SHP77 (cell line): ENCODE measurements at regions not wholly inside any gene's neighbourhood (a gene's known extent, or its start where the extent isn't known, plus 50 kb on each side); places are given as distances from the start of the nearest gene placed in this dataset.
A peak's percentile ranks its signal among the peaks of the same experiment; 100 is the strongest.

Source experiments
- DNase-seq, 2 experiments: peaks; one replicate each; lab custom pipeline; 2025; lab: John Stamatoyannopoulos, UW

DNA sequence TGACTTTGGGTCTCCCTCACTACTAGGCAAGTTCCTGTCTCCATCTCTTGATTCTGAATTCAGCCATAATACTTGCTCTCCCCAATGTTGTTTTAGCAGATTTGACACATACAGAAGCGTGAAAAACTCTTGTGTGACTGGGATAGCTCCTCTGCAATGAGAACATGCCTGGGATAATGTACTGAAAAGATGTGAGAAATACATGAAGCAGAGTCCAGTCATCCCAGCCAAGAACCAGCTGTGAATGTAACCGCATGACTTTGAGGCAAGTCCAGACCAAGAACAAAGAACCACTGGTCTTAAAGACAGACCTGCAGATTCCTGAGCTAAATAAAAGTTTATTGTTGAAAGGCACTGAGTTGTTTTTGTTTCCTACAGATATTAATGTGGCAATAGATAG, 135.0 kb downstream of the NMUR2 start:
- no peak for DNase-seq

DNA sequence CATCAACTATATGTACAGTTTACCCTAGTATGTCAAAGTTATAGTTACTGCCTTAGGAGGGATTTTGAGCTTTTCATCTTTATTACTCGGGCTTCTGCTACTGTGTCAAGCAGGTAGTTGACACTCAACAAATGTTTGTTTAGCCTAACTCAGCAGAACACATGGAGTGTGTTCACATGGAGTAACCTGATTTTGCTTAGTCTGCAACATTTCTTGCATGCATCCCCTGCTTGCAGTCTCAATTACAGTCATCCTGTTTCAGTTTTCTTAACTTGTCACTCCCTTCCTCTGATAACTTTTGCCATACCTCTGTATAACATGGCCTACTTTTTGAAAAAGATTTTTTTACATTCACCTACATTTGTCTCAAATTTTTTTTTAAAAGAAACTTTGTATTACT, 135.5 kb downstream of the NMUR2 start:
- no peak for DNase-seq

DNA sequence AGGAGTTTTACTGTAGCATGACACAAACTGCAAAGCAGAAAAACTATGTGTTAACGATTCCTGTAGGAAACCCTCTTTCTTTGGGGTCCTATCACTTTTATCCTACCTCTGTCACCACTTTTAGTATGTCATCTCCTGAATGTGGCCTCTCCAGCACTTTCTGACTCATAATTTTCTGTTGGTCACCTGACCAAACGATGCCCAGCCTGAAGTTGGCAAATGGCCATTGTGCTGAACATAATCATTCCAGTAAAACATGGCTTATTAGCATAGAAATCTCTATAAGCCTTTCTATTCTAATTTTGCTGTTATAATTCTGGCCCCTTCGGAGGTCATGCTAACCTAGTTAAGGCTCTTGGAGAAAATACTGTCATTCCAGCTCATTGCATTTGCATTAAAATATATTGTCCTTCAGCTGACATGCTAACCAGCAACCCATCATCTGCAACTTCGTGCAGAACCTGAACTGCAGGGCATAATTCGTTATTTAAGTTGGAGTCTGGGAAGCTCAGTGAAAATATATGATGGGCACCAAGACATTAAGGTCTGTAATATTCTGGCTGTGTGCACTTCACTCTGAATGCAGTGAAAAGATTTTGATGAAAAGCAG, 140.3 kb downstream of the NMUR2 start:
- DNase-seq, result no peak

DNA sequence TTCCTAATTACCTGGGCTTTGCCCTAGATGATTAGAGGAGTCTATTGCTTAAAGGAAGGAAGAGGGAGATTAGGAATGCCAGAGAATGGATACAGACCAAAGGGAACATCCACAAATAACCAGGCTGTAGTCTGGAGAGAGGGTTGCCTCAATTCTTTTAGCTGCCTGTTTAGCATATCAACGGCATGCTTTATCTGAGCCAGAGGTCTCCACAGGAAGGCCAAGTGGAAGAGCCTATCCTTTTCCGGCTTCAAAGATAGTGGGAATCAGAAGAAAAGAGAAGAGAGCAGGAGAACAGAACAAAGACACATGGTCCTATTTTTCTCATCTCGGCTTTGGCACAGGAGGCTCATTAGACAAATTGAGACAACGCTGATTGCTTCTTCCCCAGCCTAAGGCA, 142.4 kb downstream of the NMUR2 start:
- DNase-seq, result no peak

DNA sequence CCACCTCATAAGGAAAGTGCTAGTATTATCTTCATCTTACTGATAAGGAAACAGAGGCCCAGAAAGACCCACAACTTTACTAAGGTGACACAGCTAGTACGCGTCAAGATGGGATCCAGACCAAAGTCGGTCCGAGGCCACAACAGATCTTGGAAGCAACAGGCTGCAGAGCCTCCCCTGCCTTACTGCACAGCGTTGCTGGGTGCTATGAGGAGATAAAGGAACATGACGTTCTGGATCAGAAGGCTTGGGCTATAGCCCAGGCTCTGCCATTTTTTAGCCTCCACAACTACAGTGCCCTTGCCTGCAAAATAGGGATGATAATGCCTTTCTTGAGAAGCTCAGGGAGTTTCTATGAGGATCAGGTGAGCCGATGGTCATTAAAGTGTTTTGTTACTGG, 144.1 kb downstream of the NMUR2 start:
- DNase-seq, result no peak

GRCh38 chr5:152259702-152260101, 145.4 kb downstream of the NMUR2 start:
- no peak for DNase-seq

DNA sequence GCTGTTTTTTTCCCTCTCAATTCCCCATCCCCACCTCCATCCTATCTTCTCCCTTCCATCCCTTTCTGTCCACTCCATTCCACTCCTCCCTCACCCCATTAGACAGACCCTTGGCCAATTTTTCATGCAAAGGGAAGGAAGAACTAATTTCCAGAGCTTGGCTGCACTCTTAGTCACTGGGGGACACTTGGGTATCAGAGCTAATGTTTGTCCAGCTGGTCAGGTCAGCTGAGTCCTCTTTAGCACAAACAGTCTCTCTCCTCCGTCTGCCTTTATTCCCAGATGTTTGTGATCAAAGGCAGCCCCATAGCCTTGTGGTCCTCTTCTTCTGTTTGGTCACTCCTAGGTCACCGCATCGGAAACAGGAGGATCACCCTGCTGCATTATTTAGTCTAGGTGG, 148.5 kb downstream of the NMUR2 start:
- DNase-seq, result peak; percentile 55 to 58

GRCh38 chr5:152255411-152255810, 149.7 kb downstream of the NMUR2 start:
- DNase-seq, result no peak

DNA sequence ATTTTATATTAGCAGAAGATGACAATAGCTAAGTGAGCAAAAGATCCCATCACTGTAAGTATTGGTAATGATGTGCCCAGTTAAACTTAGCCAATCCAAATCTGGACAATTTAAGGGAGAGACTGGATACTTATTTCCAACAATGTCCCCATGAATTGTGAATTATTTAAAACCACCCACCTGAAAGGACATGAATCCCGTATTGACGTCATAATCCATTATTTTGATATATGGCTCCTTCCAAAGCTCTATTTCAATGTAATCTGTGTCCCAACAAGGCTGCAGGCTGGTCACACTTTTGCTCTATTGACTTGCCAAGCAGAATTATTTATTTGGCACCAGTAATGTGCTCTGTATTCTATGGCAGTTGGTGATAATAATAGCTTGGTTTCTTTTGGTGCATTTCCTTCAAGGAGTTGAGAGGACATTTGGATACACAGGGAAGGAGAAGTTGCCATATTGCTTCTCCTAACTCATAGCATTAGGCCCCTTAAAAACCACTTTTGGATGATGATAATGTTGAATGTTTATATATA, 157.2 kb downstream of the NMUR2 start:
- DNase-seq, result no peak

- no peak for DNase-seq
Observed at GRCh38 chr5:152246401-152246800, 158.7 kb downstream of the NMUR2 start.

- no peak for DNase-seq
Observed at GRCh38 chr5:152237531-152237930, 167.5 kb downstream of the NMUR2 start.

DNA sequence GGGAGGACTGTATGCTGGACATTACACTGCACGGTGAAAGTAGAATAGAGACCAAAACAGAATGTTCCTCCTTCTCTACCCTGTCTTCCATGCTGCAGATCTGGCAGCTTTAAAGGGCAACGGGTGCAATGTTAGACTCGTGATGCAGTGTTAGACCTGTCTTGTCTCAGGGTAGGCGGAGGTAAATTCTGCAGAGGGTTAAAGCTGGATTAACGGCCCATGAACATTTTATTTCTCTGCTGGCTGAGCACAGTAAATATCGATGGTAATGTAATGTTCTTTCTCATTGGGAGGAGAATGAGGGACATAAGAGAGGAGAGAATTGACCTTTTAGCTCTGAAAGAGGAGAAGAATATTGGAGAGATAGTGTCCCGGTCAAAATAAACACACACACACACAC, 178.9 kb downstream of the NMUR2 start:
- DNase-seq, result no peak

DNA sequence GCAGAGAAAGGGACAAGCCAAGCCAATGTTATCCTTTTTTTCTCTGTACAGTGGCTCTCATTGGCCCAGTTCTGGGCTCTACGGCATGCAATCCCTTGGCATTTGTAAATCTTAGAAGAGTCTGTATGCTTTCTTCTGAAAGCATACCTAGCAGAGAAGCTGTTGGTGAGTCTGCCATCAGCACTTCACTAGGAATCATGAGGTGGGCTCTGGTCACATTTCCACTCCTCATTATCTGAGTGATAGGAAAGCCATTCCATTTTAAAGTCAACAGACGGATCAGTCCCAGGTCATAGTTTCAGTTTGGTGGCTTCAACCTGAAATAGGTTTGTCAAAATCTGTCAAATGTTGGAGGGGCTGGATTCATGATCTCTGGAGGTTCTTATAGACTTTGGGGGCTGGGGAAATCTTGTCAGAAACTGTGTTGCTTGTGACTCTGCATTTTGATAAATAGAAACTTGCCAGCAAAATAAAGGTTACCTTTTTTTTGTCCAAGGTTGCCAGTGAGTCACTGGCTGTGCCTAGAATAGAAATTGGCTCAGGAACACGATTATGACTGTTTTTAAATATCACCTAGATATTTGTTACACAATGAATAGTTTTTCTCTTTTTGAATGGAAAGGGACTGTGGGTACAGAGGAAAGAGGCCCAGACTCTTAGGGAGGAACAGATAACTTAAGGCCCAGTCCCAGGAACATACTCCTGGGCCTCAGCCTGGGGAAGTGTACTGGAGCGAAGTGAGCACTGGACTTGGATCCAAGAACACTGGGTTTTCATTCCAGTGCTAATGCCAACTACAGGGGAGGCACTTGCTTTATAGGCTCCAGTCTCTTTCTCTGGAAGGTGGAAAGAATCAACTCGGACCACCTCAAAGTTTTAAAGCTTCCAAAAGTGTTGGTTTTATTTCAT, 183.1 kb downstream of the NMUR2 start:
- no peak for DNase-seq

DNA sequence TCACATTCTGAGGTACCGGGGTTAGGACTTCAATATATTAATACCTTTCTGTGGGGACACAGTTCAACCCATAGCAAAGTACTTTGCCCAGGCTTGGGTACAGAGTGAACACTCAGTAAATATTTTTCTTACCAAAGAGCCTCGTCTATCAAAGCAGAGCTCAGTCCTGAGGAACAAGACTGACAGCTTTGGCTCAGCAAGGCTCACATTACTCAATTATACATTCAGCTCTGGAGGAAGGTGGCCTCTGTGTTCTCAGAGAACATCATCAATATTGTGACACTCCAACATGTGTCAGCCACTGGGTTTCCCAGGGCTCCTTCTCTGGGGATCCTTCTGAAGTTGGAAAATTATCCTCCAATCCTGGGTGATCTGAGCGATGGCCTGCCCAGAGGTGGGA, 186.4 kb downstream of the NMUR2 start:
- DNase-seq, result no peak

DNA sequence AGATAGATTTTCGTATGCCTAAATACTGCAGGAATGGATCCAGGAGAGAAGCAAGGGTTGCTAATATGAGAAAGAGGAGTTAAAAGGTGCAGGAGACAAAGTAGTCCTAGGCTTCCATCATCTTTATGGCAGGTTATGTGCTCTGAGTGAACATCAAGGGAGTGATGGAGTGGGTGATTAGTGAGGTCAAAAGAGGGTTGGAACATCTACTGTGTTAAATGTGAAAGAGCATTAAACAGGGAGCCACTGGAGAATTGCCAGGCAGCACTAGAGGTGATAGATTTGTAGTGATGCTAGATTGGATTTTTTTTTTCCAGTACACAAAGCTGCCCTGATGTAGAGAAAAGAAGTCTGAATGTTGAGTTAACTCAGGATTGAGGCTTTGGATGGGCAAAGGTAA, 199.3 kb downstream of the NMUR2 start:
- DNase-seq, result no peak

GRCh38 chr5:152202321-152202720, 202.8 kb downstream of the NMUR2 start:
- DNase-seq, result no peak

DNA sequence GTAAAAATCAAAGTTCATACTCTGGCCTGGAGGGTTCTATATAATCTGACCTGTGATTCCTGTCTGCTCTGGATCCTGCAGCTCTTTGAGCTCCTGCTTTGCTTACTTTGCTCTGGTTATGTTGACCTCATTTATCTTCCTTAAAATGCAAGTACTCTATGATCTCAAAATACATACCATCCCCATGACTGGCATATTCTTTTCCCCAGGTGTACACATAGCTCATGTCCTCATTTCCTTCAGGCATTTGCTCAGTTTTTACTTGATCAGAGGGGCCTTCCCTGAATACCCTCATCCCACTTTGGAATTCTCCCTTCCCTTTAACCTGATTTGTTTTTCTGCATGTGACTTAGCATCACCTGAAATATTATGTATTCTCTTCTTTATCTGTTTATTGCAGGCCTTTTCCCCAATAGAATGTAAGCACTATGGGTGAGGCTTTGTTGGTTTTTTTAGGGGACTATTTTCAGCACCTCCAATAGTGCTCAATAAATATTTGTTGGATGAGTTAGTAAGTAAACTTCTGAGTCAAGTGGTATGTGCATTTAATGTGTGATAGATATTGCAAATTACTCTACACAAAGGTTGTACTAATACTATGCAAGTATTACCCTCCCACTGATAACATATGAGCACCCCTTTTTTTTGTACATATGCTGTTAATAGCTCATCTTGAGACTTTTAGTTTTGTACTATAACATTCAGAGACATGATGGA, 211.5 kb downstream of the NMUR2 start:
- no peak for DNase-seq

DNA sequence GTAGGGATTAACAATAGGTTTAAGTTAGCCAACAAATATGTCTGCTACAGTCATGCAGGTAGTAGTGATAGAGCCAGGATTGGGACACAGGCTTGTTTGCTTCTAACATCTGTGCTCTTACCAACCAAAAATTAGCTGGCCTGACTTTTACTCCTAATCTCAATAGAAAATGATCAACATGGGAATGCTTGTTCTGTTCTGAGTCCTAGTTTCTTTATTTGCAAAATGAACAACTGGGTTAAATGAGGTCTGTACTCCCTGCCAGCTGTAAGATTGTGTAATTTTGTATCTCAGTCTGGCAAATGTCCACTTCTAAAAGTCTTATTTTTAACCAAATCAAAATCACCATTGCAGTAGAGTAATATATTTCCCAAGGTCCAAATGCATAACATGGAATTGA, 216.8 kb downstream of the NMUR2 start:
- no peak for DNase-seq

GRCh38 chr5:152187668-152188067, 217.4 kb downstream of the NMUR2 start:
- DNase-seq, result no peak

- DNase-seq, result no peak
Observed at GRCh38 chr5:152185547-152186245, 219.4 kb downstream of the NMUR2 start.

DNA sequence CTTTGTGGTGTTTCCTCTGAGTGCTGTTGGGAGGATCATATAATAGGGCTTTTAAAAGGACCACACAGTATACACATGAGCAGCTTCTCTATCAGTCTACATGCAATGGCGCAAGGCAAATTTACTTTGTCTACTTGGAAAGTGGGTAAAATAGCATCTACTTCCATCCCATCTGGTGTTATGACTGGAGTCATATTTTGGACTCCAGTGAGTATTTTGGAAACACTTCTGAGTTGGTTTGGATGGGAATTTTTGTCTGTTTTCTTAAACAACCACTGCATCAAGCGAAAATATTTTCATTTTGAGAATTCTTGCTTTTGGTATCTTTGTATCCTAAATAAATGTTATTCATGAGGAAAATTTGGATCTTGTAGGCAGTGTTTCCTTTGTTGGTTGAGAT, 220.8 kb downstream of the NMUR2 start:
- no peak for DNase-seq

GRCh38 chr5:152181461-152181860, 223.6 kb downstream of the NMUR2 start:
- no peak for DNase-seq
